Neural progenitor cell (in vitro differentiated cells): ENCODE measurements at regions not wholly inside any gene's neighbourhood (a gene's known extent, or its start where the extent isn't known, plus 50 kb on each side); places are given as distances from the start of the nearest gene placed in this dataset.

Source experiments
- EZH2 ChIP-seq: fragments of 200-600 bp; sonication (generic); IDR thresholded peaks from 2 replicates; pipeline ENCODE4 v1.6.1; 2017; ENCODE audit warnings: antibody characterized with exemption, mild to moderate bottlenecking, moderate library complexity
- TF ChIP-seq, protein P1 (sequence below): fragments of 200-600 bp; sonication (generic); IDR thresholded peaks from 2 replicates; pipeline ENCODE4 v1.5.1; 2017; ENCODE audit warnings: antibody characterized with exemption, mild to moderate bottlenecking

DNA sequence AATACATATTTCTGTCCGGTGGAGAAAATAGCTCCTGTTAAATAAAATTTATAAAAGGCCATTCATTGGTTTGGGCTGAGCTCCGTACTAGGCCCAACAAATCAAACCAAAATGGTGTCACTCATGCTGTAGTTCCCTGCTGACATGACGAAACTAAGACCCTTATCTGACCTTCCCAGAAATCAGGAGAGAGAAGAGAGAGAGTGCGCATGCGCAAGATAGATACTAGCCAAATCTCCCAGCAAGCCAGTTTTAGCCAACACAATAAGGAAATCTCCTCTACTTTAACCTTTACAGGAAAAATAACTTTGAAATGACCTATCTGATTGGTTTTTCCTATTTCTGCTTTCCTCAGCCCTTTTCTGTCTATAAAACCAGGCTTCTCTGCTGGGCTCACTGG lies 152.7 kb upstream of the RMST start:
- TF ChIP-seq, protein P1, sequence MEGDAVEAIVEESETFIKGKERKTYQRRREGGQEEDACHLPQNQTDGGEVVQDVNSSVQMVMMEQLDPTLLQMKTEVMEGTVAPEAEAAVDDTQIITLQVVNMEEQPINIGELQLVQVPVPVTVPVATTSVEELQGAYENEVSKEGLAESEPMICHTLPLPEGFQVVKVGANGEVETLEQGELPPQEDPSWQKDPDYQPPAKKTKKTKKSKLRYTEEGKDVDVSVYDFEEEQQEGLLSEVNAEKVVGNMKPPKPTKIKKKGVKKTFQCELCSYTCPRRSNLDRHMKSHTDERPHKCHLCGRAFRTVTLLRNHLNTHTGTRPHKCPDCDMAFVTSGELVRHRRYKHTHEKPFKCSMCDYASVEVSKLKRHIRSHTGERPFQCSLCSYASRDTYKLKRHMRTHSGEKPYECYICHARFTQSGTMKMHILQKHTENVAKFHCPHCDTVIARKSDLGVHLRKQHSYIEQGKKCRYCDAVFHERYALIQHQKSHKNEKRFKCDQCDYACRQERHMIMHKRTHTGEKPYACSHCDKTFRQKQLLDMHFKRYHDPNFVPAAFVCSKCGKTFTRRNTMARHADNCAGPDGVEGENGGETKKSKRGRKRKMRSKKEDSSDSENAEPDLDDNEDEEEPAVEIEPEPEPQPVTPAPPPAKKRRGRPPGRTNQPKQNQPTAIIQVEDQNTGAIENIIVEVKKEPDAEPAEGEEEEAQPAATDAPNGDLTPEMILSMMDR = no peak
- no peak for TF ChIP-seq EZH2
